ENCODE measurements at regions not wholly inside any gene's neighbourhood (a gene's known extent, or its start where the extent isn't known, plus 50 kb on each side); places are given as distances from the start of the nearest gene placed in this dataset.

DNA sequence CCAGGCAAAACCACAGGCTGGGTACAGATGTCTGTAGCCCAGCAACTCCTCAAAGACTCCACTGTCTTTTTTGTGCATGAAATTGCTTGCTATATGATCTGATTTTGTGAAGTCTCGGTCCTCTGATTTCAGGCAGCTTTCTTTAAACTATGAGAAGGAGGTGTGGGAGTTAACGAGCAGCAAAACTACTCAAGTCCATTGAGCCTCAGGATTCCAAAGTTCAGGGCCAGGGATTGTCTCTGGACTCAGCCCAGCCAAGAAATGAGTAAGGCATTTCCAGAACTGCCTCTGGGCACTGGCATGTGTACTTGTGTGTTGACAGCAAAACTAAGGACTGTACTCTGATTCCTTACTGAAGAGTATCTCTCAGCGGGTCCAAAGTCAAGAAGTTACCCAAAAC, 53.4 kb upstream of the GLIS3 start:
- Mint-ChIP-seq H3K9me3 (no peaks in the 10 kb centered on the region), H3K4me1 (peaks cover 6% of the 10 kb centered on the region), H3K4me3 (no peak overlapping the region), H3K27ac (peak overlapping the region in 1 of 3 experiments; percentile 30), H3K27me3 (ENCODE audit: low read depth) (peaks cover 6% of the 10 kb centered on the region), H3K36me3 (ENCODE audit: low read depth) (no peaks in the 10 kb centered on the region)
- TF ChIP-seq, protein P1, sequence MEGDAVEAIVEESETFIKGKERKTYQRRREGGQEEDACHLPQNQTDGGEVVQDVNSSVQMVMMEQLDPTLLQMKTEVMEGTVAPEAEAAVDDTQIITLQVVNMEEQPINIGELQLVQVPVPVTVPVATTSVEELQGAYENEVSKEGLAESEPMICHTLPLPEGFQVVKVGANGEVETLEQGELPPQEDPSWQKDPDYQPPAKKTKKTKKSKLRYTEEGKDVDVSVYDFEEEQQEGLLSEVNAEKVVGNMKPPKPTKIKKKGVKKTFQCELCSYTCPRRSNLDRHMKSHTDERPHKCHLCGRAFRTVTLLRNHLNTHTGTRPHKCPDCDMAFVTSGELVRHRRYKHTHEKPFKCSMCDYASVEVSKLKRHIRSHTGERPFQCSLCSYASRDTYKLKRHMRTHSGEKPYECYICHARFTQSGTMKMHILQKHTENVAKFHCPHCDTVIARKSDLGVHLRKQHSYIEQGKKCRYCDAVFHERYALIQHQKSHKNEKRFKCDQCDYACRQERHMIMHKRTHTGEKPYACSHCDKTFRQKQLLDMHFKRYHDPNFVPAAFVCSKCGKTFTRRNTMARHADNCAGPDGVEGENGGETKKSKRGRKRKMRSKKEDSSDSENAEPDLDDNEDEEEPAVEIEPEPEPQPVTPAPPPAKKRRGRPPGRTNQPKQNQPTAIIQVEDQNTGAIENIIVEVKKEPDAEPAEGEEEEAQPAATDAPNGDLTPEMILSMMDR (IDR thresholded peaks at IDR 0.05; ENCODE audit: unreplicated experiment in 3 of 3): no peak

DNA sequence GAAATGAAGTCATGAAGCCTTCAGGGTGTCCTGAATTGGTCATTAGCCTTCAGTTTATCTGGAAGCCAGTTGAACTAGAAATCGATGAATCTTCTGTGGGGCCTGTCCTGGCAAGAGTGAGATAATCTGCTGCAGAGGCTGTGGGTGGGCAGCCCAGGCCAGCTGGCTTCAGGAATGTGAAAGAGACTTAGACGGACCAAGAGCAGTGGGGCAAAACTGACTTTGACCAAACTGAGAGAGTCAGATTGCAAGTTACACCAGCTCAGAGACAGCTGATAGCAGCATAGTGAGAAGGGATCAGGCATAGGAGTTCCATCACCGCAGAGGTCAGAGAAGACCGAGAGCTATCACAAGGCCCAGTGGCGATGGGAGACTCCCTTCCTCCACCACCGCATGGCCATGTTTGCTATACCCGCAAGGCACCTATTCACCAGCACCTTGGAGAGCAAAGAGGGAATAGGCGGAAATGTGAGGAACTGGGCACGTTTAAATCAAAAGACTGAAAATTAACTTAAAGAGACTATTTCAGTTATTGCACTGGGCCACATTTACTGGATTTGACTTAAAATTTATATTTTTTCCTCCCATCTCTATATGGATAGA, 50.0 kb upstream of the GLIS3 start:
- Mint-ChIP-seq H3K27ac (no peak overlapping the region), H3K9me3 (no peaks in the 10 kb centered on the region), H3K4me3 (no peak overlapping the region), H3K27me3 (ENCODE audit: low read depth) (peaks cover 6% of the 10 kb centered on the region), H3K36me3 (ENCODE audit: low read depth) (no peaks in the 10 kb centered on the region), H3K4me1 (peaks cover 6% of the 10 kb centered on the region)
- TF ChIP-seq, protein P1 (IDR thresholded peaks at IDR 0.05; ENCODE audit: unreplicated experiment in 3 of 3): no peak

Data from nephron (organoid).